ENCODE measurements at regions not wholly inside any gene's neighbourhood (a gene's known extent, or its start where the extent isn't known, plus 50 kb on each side); places are given as distances from the start of the nearest gene placed in this dataset.

GRCh38 chr6:19501737-19502245 lies 335.4 kb upstream of the ID4 start:
- DNase-seq (no peak), ATAC-seq (no peak)
- Mint-ChIP-seq H3K4me3 (no peak overlapping the region), H3K4me1 (ENCODE audit: low read depth) (no peaks in the 10 kb centered on the region), H3K36me3 (ENCODE audit: insufficient read depth) (no peaks in the 10 kb centered on the region), H3K9me3 (peaks cover 26% of the 10 kb centered on the region), H3K27me3 (ENCODE audit: low read depth) (no peaks in the 10 kb centered on the region)

GRCh38 chr6:19502301-19502700 lies 334.9 kb upstream of the ID4 start:
- Mint-ChIP-seq H3K9me3 (peaks cover 26% of the 10 kb centered on the region), H3K27me3 (ENCODE audit: low read depth) (no peaks in the 10 kb centered on the region), H3K36me3 (ENCODE audit: insufficient read depth) (no peaks in the 10 kb centered on the region), H3K4me3 (no peak overlapping the region), H3K4me1 (ENCODE audit: low read depth) (no peaks in the 10 kb centered on the region)
- ATAC-seq (no peak), DNase-seq (no peak)

- peaks cover 24% of the 10 kb centered on the region for H3K9me3 Mint-ChIP-seq
- no peaks in the 10 kb centered on the region for H3K27me3 Mint-ChIP-seq (ENCODE audit: low read depth)
- no peaks in the 10 kb centered on the region for H3K36me3 Mint-ChIP-seq (ENCODE audit: insufficient read depth)
- no peaks in the 10 kb centered on the region for H3K4me1 Mint-ChIP-seq (ENCODE audit: low read depth)
- ATAC-seq, result no peak
- no peak for DNase-seq
- no peak overlapping the region for H3K4me3 Mint-ChIP-seq
These were observed 321.2 kb upstream of the ID4 start for GRCh38 chr6:19515939-19516338.

GRCh38 chr6:19519941-19520340 lies 317.2 kb upstream of the ID4 start:
- no peak overlapping the region for H3K4me3 Mint-ChIP-seq

GRCh38 chr6:19524366-19525186 lies 312.6 kb upstream of the ID4 start:
- no peak for ATAC-seq
- Mint-ChIP-seq H3K4me3 (no peak overlapping the region), H3K27me3 (ENCODE audit: low read depth) (no peaks in the 10 kb centered on the region), H3K36me3 (ENCODE audit: insufficient read depth) (no peaks in the 10 kb centered on the region), H3K4me1 (ENCODE audit: low read depth) (no peaks in the 10 kb centered on the region), H3K9me3 (peaks cover 5% of the 10 kb centered on the region)
- DNase-seq, result no peak

More at GRCh38 chr6:19519941-19520340, 317.2 kb upstream of the ID4 start:
- Mint-ChIP-seq H3K4me1 (ENCODE audit: low read depth) (no peaks in the 10 kb centered on the region), H3K36me3 (ENCODE audit: insufficient read depth) (no peaks in the 10 kb centered on the region), H3K27me3 (ENCODE audit: low read depth) (no peaks in the 10 kb centered on the region), H3K9me3 (peaks cover 14% of the 10 kb centered on the region)
- DNase-seq, result no peak
- ATAC-seq, result no peak

GRCh38 chr6:19525673-19526072 lies 311.5 kb upstream of the ID4 start:
- Mint-ChIP-seq H3K36me3 (ENCODE audit: insufficient read depth) (no peaks in the 10 kb centered on the region), H3K27me3 (ENCODE audit: low read depth) (no peaks in the 10 kb centered on the region), H3K4me3 (no peak overlapping the region), H3K9me3 (peaks cover 4% of the 10 kb centered on the region), H3K4me1 (ENCODE audit: low read depth) (no peaks in the 10 kb centered on the region)
- ATAC-seq, result no peak
- DNase-seq, result no peak

- H3K27me3 Mint-ChIP-seq (ENCODE audit: low read depth), result no peaks in the 10 kb centered on the region
- DNase-seq (no peak), ATAC-seq (no peak)
- H3K9me3 Mint-ChIP-seq, result peaks cover 4% of the 10 kb centered on the region
- no peaks in the 10 kb centered on the region for H3K36me3 Mint-ChIP-seq (ENCODE audit: insufficient read depth)
- no peaks in the 10 kb centered on the region for H3K4me1 Mint-ChIP-seq (ENCODE audit: low read depth)
- no peak overlapping the region for H3K4me3 Mint-ChIP-seq
These were observed 307.0 kb upstream of the ID4 start for GRCh38 chr6:19530188-19530587.

GRCh38 chr6:19535351-19535750 lies 301.8 kb upstream of the ID4 start:
- ATAC-seq (no peak), DNase-seq (no peak)
- Mint-ChIP-seq H3K27me3 (ENCODE audit: low read depth) (no peaks in the 10 kb centered on the region), H3K36me3 (ENCODE audit: insufficient read depth) (no peaks in the 10 kb centered on the region), H3K4me1 (ENCODE audit: low read depth) (no peaks in the 10 kb centered on the region), H3K4me3 (no peak overlapping the region), H3K9me3 (peaks cover 4% of the 10 kb centered on the region)

GRCh38 chr6:19536838-19537237 lies 300.3 kb upstream of the ID4 start:
- Mint-ChIP-seq H3K4me1 (ENCODE audit: low read depth) (no peaks in the 10 kb centered on the region), H3K36me3 (ENCODE audit: insufficient read depth) (no peaks in the 10 kb centered on the region), H3K27me3 (ENCODE audit: low read depth) (no peaks in the 10 kb centered on the region), H3K9me3 (peaks cover 4% of the 10 kb centered on the region), H3K4me3 (no peak overlapping the region)
- DNase-seq, result no peak
- no peak for ATAC-seq

GRCh38 chr6:19538096-19538495 lies 299.1 kb upstream of the ID4 start:
- no peak overlapping the region for H3K4me3 Mint-ChIP-seq
- no peaks in the 10 kb centered on the region for H3K27me3 Mint-ChIP-seq (ENCODE audit: low read depth)
- DNase-seq (no peak), ATAC-seq (no peak)
- H3K36me3 Mint-ChIP-seq (ENCODE audit: insufficient read depth), result no peaks in the 10 kb centered on the region
- peaks cover 4% of the 10 kb centered on the region for H3K9me3 Mint-ChIP-seq
- H3K4me1 Mint-ChIP-seq (ENCODE audit: low read depth), result no peaks in the 10 kb centered on the region

GRCh38 chr6:19547507-19547906 lies 289.7 kb upstream of the ID4 start:
- no peak for ATAC-seq
- no peaks in the 10 kb centered on the region for H3K27me3 Mint-ChIP-seq (ENCODE audit: low read depth)
- no peak for DNase-seq
- no peaks in the 10 kb centered on the region for H3K36me3 Mint-ChIP-seq (ENCODE audit: insufficient read depth)
- H3K4me1 Mint-ChIP-seq (ENCODE audit: low read depth), result no peaks in the 10 kb centered on the region
- no peak overlapping the region for H3K4me3 Mint-ChIP-seq
- H3K9me3 Mint-ChIP-seq, result peaks cover 4% of the 10 kb centered on the region

GRCh38 chr6:19549109-19549508 lies 288.1 kb upstream of the ID4 start:
- ATAC-seq, result no peak
- Mint-ChIP-seq H3K4me3 (no peak overlapping the region), H3K9me3 (peaks cover 10% of the 10 kb centered on the region), H3K4me1 (ENCODE audit: low read depth) (no peaks in the 10 kb centered on the region), H3K27me3 (ENCODE audit: low read depth) (no peaks in the 10 kb centered on the region), H3K36me3 (ENCODE audit: insufficient read depth) (no peaks in the 10 kb centered on the region)
- no peak for DNase-seq

GRCh38 chr6:19550380-19550779 lies 286.8 kb upstream of the ID4 start:
- H3K27me3 Mint-ChIP-seq (ENCODE audit: low read depth), result no peaks in the 10 kb centered on the region
- DNase-seq, result no peak
- H3K9me3 Mint-ChIP-seq, result peaks cover 14% of the 10 kb centered on the region

GRCh38 chr6:19551611-19552010 lies 285.6 kb upstream of the ID4 start:
- DNase-seq, result no peak
- no peak overlapping the region for H3K4me3 Mint-ChIP-seq
- no peaks in the 10 kb centered on the region for H3K27me3 Mint-ChIP-seq (ENCODE audit: low read depth)
- no peaks in the 10 kb centered on the region for H3K4me1 Mint-ChIP-seq (ENCODE audit: low read depth)
- no peaks in the 10 kb centered on the region for H3K36me3 Mint-ChIP-seq (ENCODE audit: insufficient read depth)
- H3K9me3 Mint-ChIP-seq, result peaks cover 14% of the 10 kb centered on the region
- ATAC-seq, result no peak

More at GRCh38 chr6:19550380-19550779, 286.8 kb upstream of the ID4 start:
- no peak overlapping the region for H3K4me3 Mint-ChIP-seq
- no peak for ATAC-seq
- H3K36me3 Mint-ChIP-seq (ENCODE audit: insufficient read depth), result no peaks in the 10 kb centered on the region
- H3K4me1 Mint-ChIP-seq (ENCODE audit: low read depth), result no peaks in the 10 kb centered on the region

GRCh38 chr6:19552076-19552475 lies 285.1 kb upstream of the ID4 start:
- H3K36me3 Mint-ChIP-seq (ENCODE audit: insufficient read depth), result no peaks in the 10 kb centered on the region
- no peaks in the 10 kb centered on the region for H3K4me1 Mint-ChIP-seq (ENCODE audit: low read depth)
- no peak for ATAC-seq
- no peaks in the 10 kb centered on the region for H3K27me3 Mint-ChIP-seq (ENCODE audit: low read depth)
- DNase-seq, result no peak
- no peak overlapping the region for H3K4me3 Mint-ChIP-seq
- peaks cover 14% of the 10 kb centered on the region for H3K9me3 Mint-ChIP-seq
